Hematopoietic multipotent progenitor cell (in vitro differentiated cells): ENCODE measurements at regions not wholly inside any gene's neighbourhood (a gene's known extent, or its start where the extent isn't known, plus 50 kb on each side); places are given as distances from the start of the nearest gene placed in this dataset.

ENCODE experiments used
- DNase-seq, 3 donors: peaks; one replicate each; pipeline ENCODE4 v3.0.0-alpha.2; 2011 to 2015; ENCODE audit warnings: low read depth in 2 of 3, low spot score in 2 of 3

DNA sequence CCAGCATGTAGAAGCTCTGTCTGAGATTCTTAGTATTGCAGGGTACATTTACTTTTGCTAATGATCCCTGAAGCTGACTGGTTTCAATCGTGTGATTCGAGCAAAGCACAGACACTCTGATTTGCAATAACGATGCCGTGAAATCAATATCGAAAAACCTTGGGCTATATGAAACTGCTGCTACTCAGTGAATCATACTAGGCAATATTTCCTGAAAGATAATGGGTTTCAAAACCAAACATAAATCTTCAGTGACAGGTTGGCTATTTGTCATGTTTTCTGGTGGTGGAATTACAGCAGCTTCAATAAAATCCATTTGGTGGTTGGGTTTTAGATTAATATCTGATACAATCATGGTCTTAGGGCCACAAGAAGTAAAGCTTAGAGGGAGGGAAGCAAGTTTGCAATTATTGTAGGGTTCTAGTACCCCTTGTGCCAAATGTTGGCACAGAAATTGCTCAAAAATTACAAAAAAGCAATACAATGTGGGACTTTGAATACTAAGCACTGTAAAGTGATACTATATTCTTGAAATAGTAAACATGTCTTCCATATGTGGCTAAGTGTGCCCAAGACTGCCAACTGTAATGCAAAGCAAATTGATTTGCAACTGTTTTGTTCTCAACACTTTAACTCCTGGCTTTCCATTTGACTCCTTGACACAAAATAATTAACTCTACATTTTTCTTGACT lies 112.4 kb upstream of the JAZF1 start:
- DNase-seq = peak in 2 of 3 donors; percentile 50 to 75

DNA sequence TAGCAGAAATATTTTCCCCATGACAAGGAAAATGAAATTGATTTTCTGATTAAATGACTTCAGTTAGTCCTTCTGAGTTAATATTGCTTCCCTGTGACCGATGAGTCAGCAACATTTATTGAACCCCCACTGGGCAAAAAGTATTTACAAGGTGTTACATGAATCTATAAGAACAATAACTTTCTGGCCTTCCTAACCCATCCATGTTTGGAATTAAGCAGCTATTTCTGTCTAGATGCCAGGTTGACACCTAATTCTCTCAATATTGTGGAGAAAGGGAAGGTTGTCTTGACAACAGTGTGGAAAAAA lies 112.9 kb upstream of the JAZF1 start:
- peak in 1 of 3 donors; percentile 7 for DNase-seq

DNA sequence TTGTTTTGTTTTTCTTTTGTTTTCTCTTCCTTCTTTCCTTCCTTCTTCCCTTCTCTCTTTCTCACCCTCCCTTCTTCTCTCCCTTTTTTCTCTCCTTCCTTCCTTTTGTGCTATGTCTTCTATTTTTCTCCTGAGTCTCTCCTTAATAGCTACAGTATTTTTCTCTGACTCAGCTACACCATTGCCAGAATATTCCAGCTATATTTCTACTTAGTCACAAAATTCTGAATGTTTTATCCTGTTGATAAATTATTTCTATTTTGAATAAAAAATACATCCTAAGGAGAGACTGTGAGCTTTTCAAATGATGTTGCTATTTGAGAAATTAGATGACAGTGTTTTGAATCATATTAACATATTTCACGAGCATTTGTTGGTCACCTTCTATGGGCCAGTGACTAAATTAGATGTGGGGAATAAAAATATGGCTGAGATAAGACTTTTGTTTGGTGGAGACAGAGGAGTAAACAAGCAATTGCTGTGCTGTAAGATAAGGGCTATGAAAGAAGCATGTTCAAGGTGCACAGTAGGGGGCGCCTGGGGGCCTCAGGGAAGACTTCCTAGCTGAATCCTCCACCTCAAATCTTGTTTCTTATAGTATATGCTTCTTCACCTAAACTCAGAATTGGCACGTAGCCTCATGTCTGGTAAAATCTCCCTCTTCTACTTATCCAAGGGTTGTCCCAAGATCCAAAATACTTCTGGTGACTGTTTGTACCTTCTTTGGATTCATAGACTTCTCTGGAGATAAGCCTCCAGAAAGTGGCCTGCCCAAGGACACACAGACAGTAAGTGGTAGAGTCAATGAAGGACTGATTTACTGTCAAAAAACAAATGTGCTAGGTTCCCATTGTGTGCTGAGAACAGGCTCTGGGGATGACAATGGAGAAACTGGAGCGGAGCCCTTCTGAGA lies 115.5 kb upstream of the CREB5 start:
- peak in 2 of 3 donors; percentile 57 to 69 for DNase-seq

DNA sequence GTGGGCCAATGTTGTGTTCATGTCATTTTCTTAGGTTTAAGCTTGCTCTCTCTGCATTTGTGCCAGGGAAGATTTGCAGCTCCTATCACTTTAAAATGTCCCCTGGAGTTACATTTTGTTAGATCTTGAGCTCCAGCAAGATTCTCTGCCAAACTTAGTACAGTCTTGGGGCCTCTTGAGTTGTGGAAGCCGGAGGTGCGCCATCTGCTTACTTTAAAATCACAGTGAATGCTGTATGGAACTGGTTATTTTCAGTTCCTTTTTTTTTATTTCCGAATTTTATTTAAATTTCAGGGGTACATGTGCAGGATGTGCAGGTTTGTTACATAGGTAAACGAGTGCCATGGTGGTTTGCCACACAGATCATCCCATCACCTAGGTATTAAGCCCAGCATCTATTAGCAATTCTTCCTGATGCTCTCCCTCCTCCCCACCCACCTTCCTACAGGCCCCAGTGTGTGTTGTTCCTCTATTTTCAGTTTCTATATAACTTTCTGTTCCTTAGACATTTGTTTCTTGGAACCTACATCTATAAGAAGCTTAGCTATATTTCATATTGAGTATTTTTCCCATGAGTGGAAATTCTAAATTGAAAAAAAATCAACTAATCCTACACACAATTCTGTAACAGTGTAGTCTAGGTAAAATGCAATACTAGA lies 114.4 kb upstream of the CREB5 start:
- no peak for DNase-seq

DNA sequence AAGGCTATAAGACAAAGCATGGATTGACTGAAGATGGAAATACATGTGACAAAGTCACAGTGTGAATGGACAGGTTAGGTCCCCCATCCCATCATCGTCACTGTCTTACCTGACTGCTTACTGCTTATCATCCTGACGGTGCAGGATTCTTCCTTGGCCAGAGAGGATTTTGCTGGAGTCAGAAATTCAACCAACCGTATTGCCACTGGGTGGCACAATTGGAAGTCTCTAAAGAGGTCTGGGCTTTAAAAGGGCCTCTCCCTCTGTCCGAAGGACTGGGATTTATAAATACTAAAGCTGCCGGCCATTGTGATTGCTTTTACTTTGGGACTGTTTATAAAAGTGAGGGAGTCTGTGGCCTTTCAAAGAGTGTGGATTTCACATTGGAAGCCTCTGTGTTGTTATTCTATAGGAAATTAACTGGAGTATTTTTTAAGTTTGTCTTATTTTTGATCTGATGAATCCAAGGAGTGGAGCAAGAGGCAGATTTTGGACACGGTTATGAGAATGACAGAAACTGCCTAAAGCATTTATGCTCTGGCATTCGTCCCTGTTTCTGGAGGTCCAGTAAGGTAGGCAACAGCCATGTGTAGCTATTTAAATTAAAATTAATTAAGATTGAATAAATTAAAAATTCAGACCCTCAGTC lies 113.3 kb upstream of the CREB5 start:
- DNase-seq = peak in 1 of 3 donors; percentile 25

DNA sequence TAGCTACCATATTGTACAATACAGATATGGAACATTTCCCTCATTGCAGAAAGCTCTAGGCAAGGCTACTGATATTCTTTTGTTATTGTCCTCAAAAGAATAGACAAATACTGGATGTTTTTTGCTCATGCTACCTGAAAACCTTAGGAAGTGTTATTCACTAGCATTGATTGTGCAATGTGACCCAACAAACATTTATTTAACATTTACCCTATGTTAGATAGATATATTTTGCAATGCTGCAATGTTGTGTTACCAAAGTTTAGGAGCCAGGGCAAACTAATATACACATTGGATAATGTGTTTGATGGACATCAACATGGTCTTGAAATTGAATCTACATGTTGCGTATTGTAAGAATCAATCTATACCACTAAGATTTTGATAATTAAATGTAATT lies 112.8 kb upstream of the CREB5 start:
- DNase-seq = no peak

DNA sequence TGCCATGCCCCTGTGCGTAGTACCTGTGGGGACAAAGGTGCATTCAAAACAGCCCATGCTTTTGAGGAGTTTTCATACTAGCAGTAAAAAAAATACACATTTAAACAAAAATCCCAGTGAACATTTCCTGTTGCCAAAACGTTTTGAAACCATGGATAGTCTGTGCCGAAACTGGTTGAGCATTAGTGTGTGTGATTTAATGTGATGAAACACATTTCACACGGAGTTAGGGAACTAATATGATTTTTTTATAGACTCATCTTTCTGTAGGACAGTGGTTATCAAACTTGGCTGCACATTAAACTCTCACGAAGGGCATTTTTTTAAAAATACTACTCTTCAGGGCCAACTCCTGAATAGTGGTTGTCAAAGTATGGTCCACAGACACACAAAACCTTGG lies 111.8 kb upstream of the CREB5 start:
- no peak for DNase-seq

DNA sequence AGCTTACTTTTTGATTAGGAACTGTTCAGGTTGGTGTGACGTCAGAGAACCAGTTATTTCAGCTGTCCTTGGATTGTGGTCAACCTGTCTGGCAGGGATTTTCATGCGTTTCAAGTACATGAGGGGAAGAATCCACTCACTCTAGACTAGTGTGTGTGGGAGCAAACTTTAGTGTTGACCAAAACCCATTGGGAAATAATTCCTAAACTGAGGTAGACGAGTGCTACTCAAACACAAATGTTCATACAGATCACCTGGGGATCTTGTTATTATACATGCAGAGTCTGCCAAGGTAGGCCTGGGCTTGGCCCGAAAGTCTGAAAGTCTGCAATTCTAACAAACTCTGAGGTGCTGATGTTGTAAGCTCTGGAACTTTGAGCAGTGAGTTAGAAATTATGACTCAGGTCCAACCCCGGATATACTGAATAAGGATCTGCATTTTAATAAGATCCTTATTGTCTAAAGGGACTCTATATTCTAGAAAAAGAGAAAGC lies 111.1 kb upstream of the CREB5 start:
- no peak for DNase-seq

DNA sequence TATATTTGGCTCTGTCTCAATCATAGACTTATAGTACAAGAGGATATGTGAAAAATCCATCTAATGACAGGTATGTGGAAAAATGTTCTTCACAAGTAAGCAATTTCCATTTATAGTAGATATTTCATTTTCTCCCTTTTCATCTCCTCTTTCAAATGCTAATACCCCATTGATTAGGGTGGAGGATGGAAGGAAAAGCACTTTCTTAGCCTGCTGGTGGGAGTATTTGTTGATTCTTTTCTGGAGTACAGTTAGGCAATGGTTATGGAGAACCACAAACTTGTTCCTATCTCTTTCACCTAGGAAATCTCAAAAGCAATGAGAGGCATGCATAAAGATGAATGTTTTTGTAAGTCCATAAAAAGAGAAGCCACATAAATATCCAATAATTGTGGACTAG lies 108.0 kb upstream of the CREB5 start:
- no peak for DNase-seq

DNA sequence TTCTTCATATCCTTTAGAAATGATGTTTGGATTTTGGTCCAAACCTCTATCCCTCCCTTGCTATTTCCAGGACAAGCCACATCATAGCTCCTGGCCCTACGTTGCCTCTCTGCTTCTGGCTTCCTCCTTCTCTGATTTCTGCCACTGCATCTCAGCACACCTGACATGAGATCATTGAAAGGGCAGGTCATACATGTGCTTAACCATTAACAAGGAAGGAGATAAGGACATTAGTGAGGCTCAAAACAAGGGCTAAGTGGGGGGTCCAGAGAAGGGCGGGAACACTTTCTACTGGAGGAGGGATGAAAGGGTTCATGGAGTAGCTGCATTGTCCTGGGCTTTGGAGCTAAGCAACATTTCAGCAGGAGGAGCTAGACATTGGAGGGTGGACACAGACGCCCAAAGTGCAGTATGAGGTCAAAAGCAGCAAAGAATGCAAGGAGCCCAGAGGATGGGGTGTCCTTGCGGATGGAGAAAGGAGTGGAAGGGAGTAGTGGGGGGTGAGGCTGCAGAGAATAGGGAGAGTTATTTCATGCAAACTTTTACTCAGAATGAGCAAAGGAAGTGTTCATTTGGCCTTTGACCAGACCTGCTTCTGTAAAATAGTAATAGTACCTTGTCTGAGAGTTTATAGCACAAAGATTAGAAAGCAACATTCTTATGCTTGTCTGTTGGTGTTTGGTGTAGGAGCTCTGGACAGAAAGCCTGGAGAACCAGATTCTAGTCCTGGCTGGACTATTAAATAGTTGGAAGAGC lies 102.4 kb upstream of the CREB5 start:
- DNase-seq = no peak

DNA sequence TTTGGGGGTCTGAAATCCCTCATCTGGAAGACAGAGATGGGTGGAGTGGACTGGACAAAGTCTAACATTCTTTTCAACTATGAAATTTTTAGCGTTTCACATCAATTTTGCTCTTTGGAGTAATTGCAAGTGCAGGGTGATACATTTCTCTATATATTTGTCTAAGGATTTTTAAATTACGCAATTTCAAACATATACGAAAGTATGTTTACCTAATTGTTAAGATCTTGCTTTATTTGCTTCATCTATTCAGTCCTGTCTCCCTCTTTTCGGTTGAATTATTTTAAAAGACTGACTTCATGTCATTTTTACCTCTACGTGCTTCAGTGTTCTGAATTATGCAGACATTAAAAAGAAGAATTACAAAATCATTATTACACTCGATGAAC lies 101.9 kb upstream of the CREB5 start:
- no peak for DNase-seq

DNA sequence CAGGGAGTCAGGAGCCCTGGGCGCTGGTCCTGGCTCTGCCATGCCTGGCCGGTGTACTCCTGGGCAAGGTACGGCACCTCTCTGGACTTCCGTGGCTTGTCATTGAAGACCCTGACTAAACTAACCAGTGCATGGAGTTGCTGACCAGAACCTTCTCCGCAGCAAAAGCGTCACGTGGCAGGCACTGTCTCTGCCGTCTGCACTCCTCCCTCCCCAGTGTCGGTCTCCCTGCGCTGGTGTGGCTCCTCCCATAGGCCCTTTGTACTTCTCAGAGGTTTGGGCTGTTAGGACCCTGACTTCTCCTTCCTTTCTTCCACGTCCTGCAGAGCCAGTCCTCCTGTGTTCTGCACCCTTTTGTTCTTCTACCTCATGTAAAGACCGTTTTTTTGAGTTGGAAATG lies 100.6 kb upstream of the CREB5 start:
- DNase-seq = no peak

DNA sequence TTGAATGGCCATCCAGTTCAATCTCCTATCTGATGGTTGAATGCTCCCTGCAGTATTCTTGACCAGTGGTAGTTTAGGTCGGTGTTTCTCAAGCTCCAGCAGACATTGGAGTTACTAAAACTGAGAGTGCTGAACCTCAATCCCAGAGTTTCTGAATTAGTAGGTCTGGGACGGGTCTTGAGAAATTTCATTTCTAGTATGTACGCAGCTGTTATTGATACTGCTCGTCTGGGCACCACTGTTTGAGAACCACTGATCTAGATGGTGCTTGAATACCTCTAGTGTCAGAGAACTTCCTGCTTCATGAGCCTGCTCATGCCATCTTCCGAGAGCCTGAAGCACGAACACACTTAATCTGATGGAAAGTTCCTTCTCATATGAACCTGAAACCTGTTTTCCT lies 99.4 kb upstream of the CREB5 start:
- DNase-seq = no peak

DNA sequence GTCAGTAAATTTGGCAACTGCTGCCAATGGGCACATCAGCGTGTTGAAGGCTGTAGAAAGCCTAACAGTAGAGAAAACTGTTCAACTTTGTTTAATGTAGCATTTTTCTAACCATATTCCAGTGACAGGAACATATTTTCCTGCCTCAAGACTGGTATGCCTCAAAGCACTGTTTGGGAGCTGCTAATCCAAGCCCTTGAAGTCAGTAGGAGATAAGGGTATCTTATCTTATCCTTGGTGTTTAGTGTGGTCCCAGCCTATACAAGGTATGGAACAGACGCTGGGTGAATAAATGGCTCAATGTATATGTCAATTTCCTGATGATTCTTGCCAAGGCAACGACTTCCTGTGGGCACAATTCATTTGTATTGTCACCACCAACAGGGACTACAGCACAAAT lies 97.5 kb upstream of the CREB5 start:
- no peak for DNase-seq

DNA sequence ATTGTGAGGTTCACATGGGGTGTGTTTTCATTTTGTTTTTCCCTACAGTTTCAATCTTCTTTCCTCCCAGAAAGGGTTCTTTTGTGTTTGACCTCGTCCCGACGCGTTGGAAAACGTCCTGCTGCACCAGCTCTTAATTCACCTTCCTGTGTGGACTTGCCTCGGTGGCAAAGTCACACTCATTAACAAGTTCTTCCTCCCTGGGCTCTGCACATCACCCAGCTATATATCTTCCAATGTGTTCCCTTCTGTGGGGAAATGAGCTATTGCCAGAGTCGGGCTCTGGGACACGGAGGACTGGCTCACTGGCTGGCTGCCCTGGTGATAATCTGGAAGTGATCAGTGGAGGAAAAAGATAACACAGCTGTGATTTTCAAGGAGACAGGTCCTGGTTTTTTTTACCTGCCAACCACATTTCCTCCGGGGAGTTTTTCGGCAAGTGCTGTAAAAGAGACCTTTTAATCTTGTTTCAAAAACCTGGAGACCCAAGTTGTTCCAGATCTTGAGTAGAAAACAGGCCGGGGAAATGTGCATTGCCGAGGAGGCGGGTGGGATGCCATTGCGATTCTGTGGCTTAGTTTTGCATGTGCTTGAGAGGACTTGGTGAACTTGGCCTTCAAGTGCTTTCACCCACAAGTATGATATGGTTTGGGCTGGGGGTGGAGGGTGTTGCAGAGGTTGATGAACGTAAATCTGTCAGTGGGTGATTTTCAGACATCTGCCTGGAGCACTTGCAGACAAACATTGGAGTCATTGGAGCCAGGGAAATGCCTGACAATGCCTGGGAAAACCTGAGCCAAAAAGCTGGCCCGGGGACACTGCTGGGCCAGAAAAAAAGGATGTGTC lies 96.5 kb upstream of the CREB5 start:
- DNase-seq = no peak

DNA sequence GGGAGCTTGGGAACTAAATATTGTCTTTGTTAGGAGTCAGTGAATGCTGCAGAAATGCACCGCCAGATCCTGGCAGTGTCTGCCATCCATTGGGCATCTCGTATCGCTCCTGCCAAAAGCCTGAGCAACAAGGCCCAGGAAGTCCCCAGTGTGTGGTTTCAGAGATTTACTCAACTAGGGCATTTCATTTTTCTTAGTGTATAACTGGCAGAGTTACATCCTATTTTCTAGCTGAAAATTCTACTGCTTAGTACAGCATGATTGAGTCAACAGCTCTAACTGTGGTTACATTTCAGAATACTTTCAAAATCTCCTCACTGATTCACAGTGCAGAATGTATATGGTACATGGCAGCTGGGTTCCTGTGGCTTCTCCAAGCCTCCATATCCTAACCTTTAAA lies 95.8 kb upstream of the CREB5 start:
- no peak for DNase-seq

DNA sequence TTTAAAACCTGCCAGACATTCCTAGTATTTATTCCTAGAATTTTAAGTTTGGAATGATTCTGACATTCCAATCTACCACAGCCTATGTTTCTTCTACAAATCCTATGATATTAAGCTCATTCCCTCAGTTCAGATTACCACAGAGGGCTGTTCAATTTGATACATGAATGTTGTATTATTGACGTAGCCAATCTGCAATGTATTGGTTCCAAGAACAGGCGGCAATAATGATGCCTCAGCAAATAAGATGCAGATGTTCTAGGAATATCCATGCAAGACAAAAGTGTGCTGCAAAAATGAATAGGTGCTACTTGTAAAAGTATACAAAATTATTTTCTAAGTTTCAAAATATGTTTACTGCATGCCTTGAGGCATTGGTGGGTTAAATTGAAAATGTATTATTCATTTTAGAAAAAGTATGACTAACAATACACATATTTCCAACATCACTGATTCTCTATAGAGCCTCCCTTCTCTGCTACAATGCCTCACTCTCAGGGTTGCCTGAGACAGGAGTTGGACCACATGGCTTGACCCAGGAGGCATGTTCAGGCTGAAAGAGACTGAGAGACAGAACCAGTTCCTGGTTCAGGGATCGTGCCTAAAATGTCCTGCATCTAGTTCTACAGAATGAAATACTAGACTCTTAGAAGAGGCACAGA lies 94.1 kb upstream of the CREB5 start:
- no peak for DNase-seq

DNA sequence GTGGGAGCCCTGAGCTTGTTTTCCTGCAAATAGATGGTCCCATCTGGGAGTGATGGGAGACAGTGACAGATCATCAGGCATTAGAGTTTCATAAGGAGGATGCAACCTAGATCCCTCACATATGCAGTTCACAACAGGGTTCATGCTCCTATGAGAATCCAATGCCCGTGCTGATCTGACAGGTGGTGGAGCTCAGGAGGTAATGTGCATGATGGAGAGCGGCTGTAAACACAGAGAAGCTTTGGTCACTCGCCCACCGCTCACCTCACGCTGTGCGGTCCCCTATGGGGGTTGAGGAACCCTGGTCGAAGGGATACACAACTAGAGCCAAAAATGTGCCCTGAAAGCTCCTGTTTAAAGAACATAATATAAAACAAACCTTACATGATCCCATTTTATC lies 88.5 kb upstream of the CREB5 start:
- no peak for DNase-seq

DNA sequence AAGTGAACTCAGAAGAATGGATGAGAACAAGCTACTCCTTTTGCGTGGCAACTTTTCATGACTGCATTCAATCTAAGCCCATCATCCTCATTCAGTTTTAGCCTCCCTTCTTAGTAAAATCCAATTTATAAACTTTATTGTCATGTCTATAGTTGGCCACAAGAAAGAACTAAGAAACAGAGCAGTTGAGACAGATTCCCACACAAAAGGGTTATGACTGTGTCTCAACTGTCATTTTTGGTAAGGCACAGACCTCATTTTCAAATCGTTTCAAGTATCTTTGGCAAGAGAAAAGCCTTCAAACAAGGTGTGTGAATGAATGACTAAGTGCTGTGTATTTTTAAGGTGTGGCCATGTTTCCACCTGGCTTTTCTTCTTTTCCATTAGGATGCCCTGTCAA lies 84.2 kb upstream of the CREB5 start:
- DNase-seq = no peak
